GM23338 (cell line): ENCODE measurements at regions not wholly inside any gene's neighbourhood (a gene's known extent, or its start where the extent isn't known, plus 50 kb on each side); places are given as distances from the start of the nearest gene placed in this dataset.

Experiments used
- REST ChIP-seq: IDR thresholded peaks from one replicate; pipeline ENCODE4 v1.6.1; 2018; ENCODE audit warnings: antibody characterized with exemption; ENCODE audit not compliant: unreplicated experiment
- ZNF114 ChIP-seq: fragments of 250-450 bp; sonication (Bioruptor Pico); IDR thresholded peaks from 2 replicates; pipeline ENCODE4 v1.5.0; 2020; ENCODE audit warnings: mild to moderate bottlenecking, moderate library complexity
- TF ChIP-seq, protein P1 (sequence below), 2 experiments: fragments of 200-600 bp in 1 of 2; sonication (generic) in 1 of 2; conservative IDR thresholded peaks; 2 replicates each; pipeline versions ENCODE4 v1.5.1 to v1.6.1; 2016 to 2017; ENCODE audit warnings: antibody characterized with exemption in 2 of 2, low read depth in 2 of 2, mild to moderate bottlenecking in 2 of 2, moderate library complexity in 1 of 2

DNA sequence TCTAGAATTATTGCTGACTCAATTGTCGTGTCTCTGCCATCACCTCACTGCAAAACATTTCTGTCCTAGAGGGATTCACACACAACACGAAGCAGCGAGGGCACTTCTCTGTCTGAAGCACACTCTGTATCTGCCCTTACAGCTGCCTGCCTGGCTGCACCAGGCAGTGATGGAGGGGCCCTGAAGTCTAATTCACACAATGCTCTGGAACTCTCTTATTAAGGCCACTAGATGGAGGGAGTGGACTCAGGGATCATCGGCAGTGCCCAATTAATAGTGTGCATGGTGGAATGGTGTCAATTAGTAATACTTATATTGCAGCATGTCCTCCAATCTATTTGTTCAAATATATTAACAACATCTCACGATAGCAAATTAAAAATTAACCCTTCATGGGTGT is 157.5 kb upstream of the MAP1B start:
- TF ChIP-seq, protein P1, sequence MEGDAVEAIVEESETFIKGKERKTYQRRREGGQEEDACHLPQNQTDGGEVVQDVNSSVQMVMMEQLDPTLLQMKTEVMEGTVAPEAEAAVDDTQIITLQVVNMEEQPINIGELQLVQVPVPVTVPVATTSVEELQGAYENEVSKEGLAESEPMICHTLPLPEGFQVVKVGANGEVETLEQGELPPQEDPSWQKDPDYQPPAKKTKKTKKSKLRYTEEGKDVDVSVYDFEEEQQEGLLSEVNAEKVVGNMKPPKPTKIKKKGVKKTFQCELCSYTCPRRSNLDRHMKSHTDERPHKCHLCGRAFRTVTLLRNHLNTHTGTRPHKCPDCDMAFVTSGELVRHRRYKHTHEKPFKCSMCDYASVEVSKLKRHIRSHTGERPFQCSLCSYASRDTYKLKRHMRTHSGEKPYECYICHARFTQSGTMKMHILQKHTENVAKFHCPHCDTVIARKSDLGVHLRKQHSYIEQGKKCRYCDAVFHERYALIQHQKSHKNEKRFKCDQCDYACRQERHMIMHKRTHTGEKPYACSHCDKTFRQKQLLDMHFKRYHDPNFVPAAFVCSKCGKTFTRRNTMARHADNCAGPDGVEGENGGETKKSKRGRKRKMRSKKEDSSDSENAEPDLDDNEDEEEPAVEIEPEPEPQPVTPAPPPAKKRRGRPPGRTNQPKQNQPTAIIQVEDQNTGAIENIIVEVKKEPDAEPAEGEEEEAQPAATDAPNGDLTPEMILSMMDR (conservative IDR thresholded peaks at IDR 0.05; ENCODE audit: low read depth in 2 of 2): peak in 1 of 2 experiments; percentile 34; a peak in 2 of 4 replicates
- TF ChIP-seq ZNF114 (CRISPR knock-in tag): no peak
- no peak for TF ChIP-seq REST
